Right lobe of liver (tissue), 6 donors: ENCODE measurements at regions not wholly inside any gene's neighbourhood (a gene's known extent, or its start where the extent isn't known, plus 50 kb on each side); places are given as distances from the start of the nearest gene placed in this dataset.

Experiments
- ATAC-seq, 4 donors: fragments of 200-7000 bp; cut with Tn5 transposase; one replicate each; pipeline ENCODE4 v1.9.1; 2020; ENCODE audit warnings: mild to moderate bottlenecking in 4 of 4, moderate library complexity in 4 of 4
- DNase-seq, 3 donors: peaks; one replicate each; pipeline ENCODE4 v3.0.0-alpha.2; 2020
- H3K27ac ChIP-seq, 3 donors: fragments of 200-600 bp; one replicate each; pipeline ENCODE4 v1.8.0; 2022
- H3K27me3 ChIP-seq, 2 donors: fragments of 200-600 bp; one replicate each; pipeline ENCODE4 v1.8.0; 2022
- H3K36me3 ChIP-seq, 4 donors: fragments of 200-600 bp; sonication (generic) in 1 of 4; one replicate each; pipeline versions ENCODE4 v1.5.1 to v1.8.0; 2017 to 2022; ENCODE audit warnings: control low read depth in 1 of 4
- H3K4me1 ChIP-seq, 4 donors: fragments of 200-600 bp; sonication (generic) in 1 of 4; one replicate each; pipeline versions ENCODE4 v1.5.1 to v1.8.0; 2017 to 2022; ENCODE audit warnings: control low read depth in 1 of 4
- H3K4me3 ChIP-seq, 3 donors: fragments of 200-600 bp; one replicate each; pipeline ENCODE4 v1.8.0; 2022
- H3K9me3 ChIP-seq, 4 donors: fragments of 200-600 bp; sonication (generic) in 1 of 4; one replicate each; pipeline versions ENCODE4 v1.5.1 to v1.8.0; 2017 to 2022; ENCODE audit warnings: control low read depth in 1 of 4
- CTCF ChIP-seq, 4 donors: fragments of 200-600 bp in 3 of 4; fragments of 450-650 bp in 1 of 4; IDR thresholded peaks; one replicate each; pipeline versions ENCODE4 v1.5.1 to v1.8.0; 2016 to 2022; ENCODE audit warnings: antibody characterized with exemption in 4 of 4, mild to moderate bottlenecking in 2 of 4
- POLR2A ChIP-seq: fragments of 450-650 bp; IDR thresholded peaks from one replicate; pipeline ENCODE4 v1.6.1; 2017; ENCODE audit warnings: antibody characterized with exemption, mild to moderate bottlenecking
- WGBS: methylation state at CpG from one replicate; pipeline ENCODE4 v1.1.6; 2018; ENCODE audit warnings: low coverage, low lambda C conversion rate; ENCODE audit not compliant: insufficient coverage; ENCODE audit errors: missing lambda C conversion rate; 5-methylcytosine and 5-hydroxymethylcytosine counted together
- intact Hi-C, 2 donors: fragments of 100-400 bp; cut with DNase I; formaldehyde crosslinking; loops; one replicate each; pipeline versions ENCODE4 v1.11.2 to v1.14.1; 2022
- donor health status: DM: no; HTN: yes; CAD: no.
- donor health status: DM: no; HTN: no; CAD: no.
- donor health status: DM: no; HTN: no; CAD: no.
- donor health status: DM: no; HTN: yes; CAD: no.
- donor health status: DM: no; HTN: yes; CAD: no.

- DNase-seq (no peak), ATAC-seq (no peak)
- no peaks in the 10 kb centered on the region for H3K4me1 ChIP-seq
- intact Hi-C loops = no loop called here
- H3K9me3 ChIP-seq = no peaks in the 10 kb centered on the region
- H3K4me3 ChIP-seq = no peak overlapping the region
- H3K27ac ChIP-seq = no peak overlapping the region
- WGBS = 56% methylated on average over 3 of the region's 3 CpGs
- no peaks in the 10 kb centered on the region for H3K36me3 ChIP-seq
- TF ChIP-seq POLR2A (no peak), CTCF (IDR thresholded peaks at IDR 0.05) (no peak)
- H3K27me3 ChIP-seq = no peaks in the 10 kb centered on the region
Measured at GRCh38 chr6:145525038-145525437, 210.3 kb downstream of the EPM2A start.

DNA sequence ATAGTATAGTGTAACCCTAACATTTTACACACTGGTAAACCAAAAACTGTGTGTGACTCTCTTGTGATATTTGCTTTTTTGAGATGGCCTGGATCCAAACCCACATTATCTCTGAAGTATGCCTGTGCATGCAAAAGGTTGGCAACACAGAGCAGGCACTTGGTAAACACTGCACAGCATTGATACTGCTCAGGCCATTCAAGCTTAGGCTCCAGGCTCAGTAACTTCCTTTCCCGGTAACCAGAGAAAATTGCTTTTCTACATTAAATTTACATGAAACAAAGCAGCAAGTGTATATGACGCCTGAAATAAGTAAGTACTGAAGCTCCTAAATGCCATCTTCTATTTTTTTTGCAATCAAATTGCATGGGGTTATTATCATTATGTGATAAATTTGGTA is 205.7 kb downstream of the EPM2A start:
- DNase-seq (no peak), ATAC-seq (no peak)
- Histone ChIP-seq H3K4me3 (no peak overlapping the region), H3K4me1 (no peaks in the 10 kb centered on the region), H3K36me3 (no peaks in the 10 kb centered on the region), H3K9me3 (no peaks in the 10 kb centered on the region), H3K27ac (no peak overlapping the region), H3K27me3 (no peaks in the 10 kb centered on the region)
- TF ChIP-seq POLR2A (no peak), CTCF (IDR thresholded peaks at IDR 0.05) (no peak)
- intact Hi-C loops = no loop called here
- 63% methylated on average over 2 of the region's 2 CpGs for WGBS

DNA sequence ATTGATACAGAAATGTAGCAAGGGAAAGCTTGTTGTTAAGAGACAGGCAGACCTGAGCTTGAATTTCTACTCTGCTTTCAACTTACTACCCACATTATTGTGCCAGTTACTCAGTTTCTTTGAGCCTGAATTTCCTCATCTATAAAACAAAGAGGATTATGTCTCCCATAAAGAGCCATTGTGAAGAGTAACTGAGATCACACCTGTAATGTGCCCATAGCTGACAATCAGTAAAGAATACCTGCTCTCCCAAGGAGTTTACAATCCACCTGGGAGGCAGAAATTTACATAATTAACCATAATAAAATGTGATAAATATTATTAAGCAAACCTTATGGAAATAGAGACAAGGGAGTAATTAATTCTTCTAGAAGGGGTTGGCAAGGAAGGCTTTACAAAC is 204.9 kb downstream of the EPM2A start:
- no peak for ATAC-seq
- Histone ChIP-seq H3K27ac (no peak overlapping the region), H3K27me3 (no peaks in the 10 kb centered on the region), H3K9me3 (no peaks in the 10 kb centered on the region), H3K4me3 (no peak overlapping the region), H3K4me1 (no peaks in the 10 kb centered on the region), H3K36me3 (no peaks in the 10 kb centered on the region)
- no peak for TF ChIP-seq POLR2A
- DNase-seq = no peak
- intact Hi-C loops = no loop called here

GRCh38 chr6:145531032-145531431 is 204.3 kb downstream of the EPM2A start:
- intact Hi-C loops = no loop called here
- no peaks in the 10 kb centered on the region for H3K9me3 ChIP-seq

GRCh38 chr6:145531822-145532221 is 203.5 kb downstream of the EPM2A start:
- H3K27me3 ChIP-seq = no peaks in the 10 kb centered on the region
- no peaks in the 10 kb centered on the region for H3K4me1 ChIP-seq
- no peaks in the 10 kb centered on the region for H3K9me3 ChIP-seq
- WGBS = 35% methylated on average over 3 of the region's 3 CpGs
- no peak for ATAC-seq
- DNase-seq = no peak
- no peak overlapping the region for H3K27ac ChIP-seq
- H3K4me3 ChIP-seq = no peak overlapping the region
- TF ChIP-seq CTCF (IDR thresholded peaks at IDR 0.05) = no peak
- intact Hi-C loops = no loop called here
- H3K36me3 ChIP-seq = no peaks in the 10 kb centered on the region

More at GRCh38 chr6:145531032-145531431, 204.3 kb downstream of the EPM2A start:
- no peak for DNase-seq
- no peaks in the 10 kb centered on the region for H3K4me1 ChIP-seq
- H3K27me3 ChIP-seq = no peaks in the 10 kb centered on the region
- no peak for ATAC-seq
- 6% methylated on average over 1 of the region's 1 CpG for WGBS
- H3K4me3 ChIP-seq = no peak overlapping the region
- TF ChIP-seq CTCF (IDR thresholded peaks at IDR 0.05) (no peak), POLR2A (no peak)
- H3K27ac ChIP-seq = no peak overlapping the region
- H3K36me3 ChIP-seq = no peaks in the 10 kb centered on the region
